ENCODE measurements at regions not wholly inside any gene's neighbourhood (a gene's known extent, or its start where the extent isn't known, plus 50 kb on each side); places are given as distances from the start of the nearest gene placed in this dataset.

DNA sequence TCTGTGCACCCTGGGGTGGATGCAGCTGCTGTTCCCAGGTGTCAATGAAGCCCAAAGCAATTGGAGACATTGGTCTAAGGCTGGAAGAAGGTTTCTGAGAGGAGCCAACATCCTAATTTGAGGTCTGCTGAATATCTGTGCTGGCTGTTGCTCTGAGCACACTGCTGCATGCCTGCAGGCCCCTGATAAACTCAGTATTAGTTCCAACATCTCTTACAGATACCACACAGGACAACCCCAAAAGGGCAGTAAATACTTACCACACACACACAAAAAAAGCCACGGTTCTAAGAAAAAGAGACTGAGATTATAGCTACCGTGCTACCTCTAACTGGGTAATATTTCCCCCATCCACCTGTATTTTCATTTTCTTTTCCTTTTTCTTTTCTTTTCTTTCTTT lies 164.3 kb upstream of the SOX4 start:
- no peaks in the 10 kb centered on the region for H3K36me3 ChIP-seq (replicated peaks in 1 of 2)
- H3K4me1 ChIP-seq (replicated peaks in 1 of 2), result no peaks in the 10 kb centered on the region
- H3K27me3 ChIP-seq, result no peaks in the 10 kb centered on the region
- H3K9me3 ChIP-seq (replicated peaks in 1 of 3), result no peaks in the 10 kb centered on the region
- no peak for DNase-seq
- H3K27ac ChIP-seq, result no peak overlapping the region
- TF ChIP-seq, protein P1, sequence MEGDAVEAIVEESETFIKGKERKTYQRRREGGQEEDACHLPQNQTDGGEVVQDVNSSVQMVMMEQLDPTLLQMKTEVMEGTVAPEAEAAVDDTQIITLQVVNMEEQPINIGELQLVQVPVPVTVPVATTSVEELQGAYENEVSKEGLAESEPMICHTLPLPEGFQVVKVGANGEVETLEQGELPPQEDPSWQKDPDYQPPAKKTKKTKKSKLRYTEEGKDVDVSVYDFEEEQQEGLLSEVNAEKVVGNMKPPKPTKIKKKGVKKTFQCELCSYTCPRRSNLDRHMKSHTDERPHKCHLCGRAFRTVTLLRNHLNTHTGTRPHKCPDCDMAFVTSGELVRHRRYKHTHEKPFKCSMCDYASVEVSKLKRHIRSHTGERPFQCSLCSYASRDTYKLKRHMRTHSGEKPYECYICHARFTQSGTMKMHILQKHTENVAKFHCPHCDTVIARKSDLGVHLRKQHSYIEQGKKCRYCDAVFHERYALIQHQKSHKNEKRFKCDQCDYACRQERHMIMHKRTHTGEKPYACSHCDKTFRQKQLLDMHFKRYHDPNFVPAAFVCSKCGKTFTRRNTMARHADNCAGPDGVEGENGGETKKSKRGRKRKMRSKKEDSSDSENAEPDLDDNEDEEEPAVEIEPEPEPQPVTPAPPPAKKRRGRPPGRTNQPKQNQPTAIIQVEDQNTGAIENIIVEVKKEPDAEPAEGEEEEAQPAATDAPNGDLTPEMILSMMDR (IDR thresholded peaks at IDR 0.05), result no peak
- TF ChIP-seq POLR2A (IDR thresholded peaks at IDR 0.05), result no peak
- H3K4me3 ChIP-seq, result no peak overlapping the region
- intact Hi-C loops (cut with DNase I), result no loop called here
- WGBS, 4 donors, result 88 to 95% (median 93%) methylated on average over 2 of the region's 2 CpGs

DNA sequence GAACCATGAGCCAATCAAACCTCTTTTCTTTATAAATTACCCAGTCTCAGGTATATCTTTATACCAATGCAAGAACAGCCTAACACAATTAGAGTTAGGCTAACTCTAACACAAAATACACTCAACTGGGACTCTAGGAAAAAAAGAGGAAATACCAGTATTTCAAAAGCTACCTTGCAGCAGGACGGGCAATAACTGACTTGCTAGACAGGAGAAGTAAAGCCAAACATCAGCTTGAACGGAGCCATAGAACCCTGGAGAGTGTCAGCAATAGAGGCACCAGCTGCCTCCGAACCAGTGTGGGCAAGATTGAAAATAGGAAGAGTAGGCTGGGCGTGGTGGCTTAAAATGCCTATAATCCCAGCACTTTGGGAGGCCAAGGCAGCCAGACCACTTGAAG lies 162.0 kb upstream of the SOX4 start:
- intact Hi-C loops (cut with DNase I), result no loop called here
- TF ChIP-seq, protein P1 (IDR thresholded peaks at IDR 0.05), result no peak
- TF ChIP-seq POLR2A (IDR thresholded peaks at IDR 0.05), result no peak
- Histone ChIP-seq H3K4me3 (no peak overlapping the region), H3K9me3 (replicated peaks in 1 of 3) (no peaks in the 10 kb centered on the region), H3K36me3 (replicated peaks in 1 of 2) (no peaks in the 10 kb centered on the region), H3K27me3 (no peaks in the 10 kb centered on the region), H3K27ac (no peak overlapping the region), H3K4me1 (replicated peaks in 1 of 2) (no peaks in the 10 kb centered on the region)
- WGBS, 4 donors, result 64 to 84% (median 73%) methylated on average over 4 of the region's 4 CpGs
- no peak for DNase-seq

DNA sequence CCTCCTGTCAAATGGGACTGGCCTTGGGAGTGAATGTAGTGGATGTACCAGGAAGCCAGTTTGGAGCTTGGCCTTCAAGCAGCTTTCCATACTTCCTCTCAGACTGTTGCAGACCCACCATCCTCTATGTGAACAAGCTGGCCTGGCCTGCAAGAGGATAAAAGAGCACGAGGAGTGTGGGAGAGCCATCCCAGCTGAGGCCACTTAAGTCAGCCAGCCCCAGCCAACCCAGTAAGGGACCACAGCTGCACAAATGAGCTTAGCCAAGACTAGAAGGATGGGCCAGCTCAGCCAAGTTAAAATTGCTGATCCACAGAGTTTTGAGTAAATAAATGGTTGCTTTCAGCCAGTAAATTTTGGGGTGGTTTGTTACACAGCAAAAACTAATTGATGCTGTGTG lies 156.9 kb upstream of the SOX4 start:
- Histone ChIP-seq H3K36me3 (replicated peaks in 1 of 2) (no peaks in the 10 kb centered on the region), H3K4me1 (replicated peaks in 1 of 2) (no peaks in the 10 kb centered on the region), H3K9me3 (replicated peaks in 1 of 3) (no peaks in the 10 kb centered on the region), H3K27ac (no peak overlapping the region), H3K4me3 (no peak overlapping the region), H3K27me3 (no peaks in the 10 kb centered on the region)
- intact Hi-C loops (cut with DNase I), result no loop called here
- 67 to 85% (median 69%) methylated on average over 1 of the region's 1 CpG for WGBS, 4 donors
- TF ChIP-seq, protein P1 (IDR thresholded peaks at IDR 0.05), result no peak
- no peak for TF ChIP-seq POLR2A (IDR thresholded peaks at IDR 0.05)
- DNase-seq, result no peak

DNA sequence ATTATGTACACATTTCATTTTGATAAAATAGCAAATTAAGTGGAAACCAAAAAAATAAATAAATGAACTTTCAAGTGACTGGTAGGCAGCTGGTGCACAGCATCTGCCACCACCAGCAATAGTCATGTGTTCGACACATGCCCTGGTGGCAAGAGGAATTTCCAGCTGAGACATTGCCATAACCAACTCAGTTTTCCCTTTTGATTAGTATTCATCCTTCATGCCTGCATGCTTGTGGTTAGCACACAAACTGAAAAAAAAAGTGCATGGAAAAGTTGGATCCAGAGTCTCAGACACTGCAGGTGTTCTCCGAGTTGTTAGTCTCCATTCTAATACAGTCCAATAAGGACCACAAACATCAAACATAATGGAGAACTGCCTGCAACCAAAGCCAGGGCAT lies 156.0 kb upstream of the SOX4 start:
- Histone ChIP-seq H3K4me3 (no peak overlapping the region), H3K9me3 (replicated peaks in 1 of 3) (no peaks in the 10 kb centered on the region), H3K36me3 (replicated peaks in 1 of 2) (no peaks in the 10 kb centered on the region), H3K27me3 (no peaks in the 10 kb centered on the region), H3K4me1 (replicated peaks in 1 of 2) (no peaks in the 10 kb centered on the region), H3K27ac (no peak overlapping the region)
- intact Hi-C loops (cut with DNase I), result no loop called here
- TF ChIP-seq POLR2A (IDR thresholded peaks at IDR 0.05), result no peak
- TF ChIP-seq, protein P1 (IDR thresholded peaks at IDR 0.05), result no peak
- 95 to 97% (median 96%) methylated on average over 2 of the region's 2 CpGs for WGBS, 4 donors
- no peak for DNase-seq

Data from adrenal gland (tissue), 9 donors.